Calu3 (cell line): ENCODE measurements at regions not wholly inside any gene's neighbourhood (a gene's known extent, or its start where the extent isn't known, plus 50 kb on each side); places are given as distances from the start of the nearest gene placed in this dataset.

Experiments
- BruUV-seq: library from RNA; stranded (reverse); fragments of 400-500 nt; replicated peaks from 2 replicates; lab custom pipeline; 2021; lab: Mats Ljungman, UMichigan
- CTCF ChIA-PET: fragments of 300-600 bp; sonication (Branson Sonifier 250); formaldehyde crosslinking; loops from one replicate; lab custom pipeline; 2022; ENCODE audit warnings: antibody characterized with exemption; lab: Charles Lee
- DNase-seq: peaks from one replicate; pipeline ENCODE4 v3.0.0; 2022
- H3K27ac Mint-ChIP-seq: one replicate; pipeline ENCODE4 v1.8.0; 2022; ENCODE audit warnings: mixed read lengths; ENCODE audit not compliant: unreplicated experiment
- H3K27me3 Mint-ChIP-seq: one replicate; pipeline ENCODE4 v1.8.0; 2022; ENCODE audit warnings: mixed read lengths; ENCODE audit not compliant: unreplicated experiment
- H3K36me3 Mint-ChIP-seq: one replicate; pipeline ENCODE4 v1.8.0; 2022; ENCODE audit warnings: mild to moderate bottlenecking, moderate library complexity, mixed read lengths; ENCODE audit not compliant: insufficient read depth, unreplicated experiment
- H3K4me1 Mint-ChIP-seq: one replicate; pipeline ENCODE4 v1.8.0; 2022; ENCODE audit warnings: mild to moderate bottlenecking, low read depth, mixed read lengths; ENCODE audit not compliant: unreplicated experiment
- H3K4me3 Mint-ChIP-seq: one replicate; pipeline ENCODE4 v1.8.0; 2022; ENCODE audit warnings: mild to moderate bottlenecking, low read depth, moderate library complexity, mixed read lengths; ENCODE audit not compliant: unreplicated experiment
- H3K9me3 Mint-ChIP-seq: one replicate; pipeline ENCODE4 v1.8.0; 2022; ENCODE audit warnings: low read depth, mixed read lengths; ENCODE audit not compliant: unreplicated experiment
- CTCF ChIP-seq: fragments of 200-600 bp; IDR thresholded peaks from one replicate; pipeline ENCODE4 v1.8.0; 2022; ENCODE audit warnings: antibody characterized with exemption; ENCODE audit not compliant: unreplicated experiment
- intact Hi-C: fragments of 100-400 bp; cut with micrococcal nuclease; formaldehyde crosslinking; loops from one replicate; pipeline ENCODE4 v1.10.0; 2022; ENCODE audit not compliant: unreplicated experiment

- intact Hi-C loops: no loop called here
- Mint-ChIP-seq H3K27me3 (no peaks in the 10 kb centered on the region), H3K9me3 (peaks cover 12% of the 10 kb centered on the region), H3K4me3 (no peak overlapping the region), H3K27ac (no peak overlapping the region), H3K36me3 (no peaks in the 10 kb centered on the region), H3K4me1 (no peaks in the 10 kb centered on the region)
- BruUV-seq: no TSS peak
- no peak for DNase-seq
- CTCF ChIA-PET: no interaction called here
- no peak for TF ChIP-seq CTCF
Observed at GRCh38 chrX:6906608-6907007, 240.9 kb upstream of the STS start.

- TF ChIP-seq CTCF: no peak
- Mint-ChIP-seq H3K27me3 (no peaks in the 10 kb centered on the region), H3K9me3 (peaks cover 15% of the 10 kb centered on the region), H3K4me3 (no peak overlapping the region), H3K27ac (no peak overlapping the region), H3K4me1 (no peaks in the 10 kb centered on the region), H3K36me3 (no peaks in the 10 kb centered on the region)
- intact Hi-C loops: no loop called here
- CTCF ChIA-PET: no interaction called here
- DNase-seq: no peak
- no TSS peak for BruUV-seq
Observed at GRCh38 chrX:6904156-6904555, 243.4 kb upstream of the STS start.

- intact Hi-C loops: no loop called here
- H3K36me3 Mint-ChIP-seq: no peaks in the 10 kb centered on the region
- H3K4me3 Mint-ChIP-seq: no peak overlapping the region
- H3K9me3 Mint-ChIP-seq: peaks cover 12% of the 10 kb centered on the region
- TF ChIP-seq CTCF: no peak
- CTCF ChIA-PET: no interaction called here
- H3K27ac Mint-ChIP-seq: no peak overlapping the region
- H3K27me3 Mint-ChIP-seq: no peaks in the 10 kb centered on the region
- no peak for DNase-seq
- BruUV-seq: no TSS peak
- H3K4me1 Mint-ChIP-seq: no peaks in the 10 kb centered on the region
Observed at GRCh38 chrX:6898371-6898770, 249.1 kb upstream of the STS start.

- no TSS peak for BruUV-seq
- CTCF ChIA-PET: no interaction called here
- Mint-ChIP-seq H3K27me3 (no peaks in the 10 kb centered on the region), H3K9me3 (peaks cover 13% of the 10 kb centered on the region), H3K36me3 (no peaks in the 10 kb centered on the region), H3K4me1 (no peaks in the 10 kb centered on the region), H3K27ac (no peak overlapping the region), H3K4me3 (no peak overlapping the region)
- no peak for TF ChIP-seq CTCF
- intact Hi-C loops: no loop called here
- DNase-seq: no peak
Observed at GRCh38 chrX:6891404-6891803, 256.1 kb upstream of the STS start.
